Stimulated activated CD4-positive, alpha-beta T cell treated with anti-CD3 and anti-CD28 coated beads, Interleukin-4, amount 100 ng/mL, for 1 hour (primary cell): ENCODE measurements at regions not wholly inside any gene's neighbourhood (a gene's known extent, or its start where the extent isn't known, plus 50 kb on each side); places are given as distances from the start of the nearest gene placed in this dataset.
"Not testable (repeated sequence)": the region's sequence is repeated elsewhere in the genome, so short reads cannot be mapped to it uniquely, and the experiment has no call there.

Experiments used
- DNase-seq: peaks from one replicate; pipeline ENCODE4 v3.0.0-alpha.2; 2020

DNA sequence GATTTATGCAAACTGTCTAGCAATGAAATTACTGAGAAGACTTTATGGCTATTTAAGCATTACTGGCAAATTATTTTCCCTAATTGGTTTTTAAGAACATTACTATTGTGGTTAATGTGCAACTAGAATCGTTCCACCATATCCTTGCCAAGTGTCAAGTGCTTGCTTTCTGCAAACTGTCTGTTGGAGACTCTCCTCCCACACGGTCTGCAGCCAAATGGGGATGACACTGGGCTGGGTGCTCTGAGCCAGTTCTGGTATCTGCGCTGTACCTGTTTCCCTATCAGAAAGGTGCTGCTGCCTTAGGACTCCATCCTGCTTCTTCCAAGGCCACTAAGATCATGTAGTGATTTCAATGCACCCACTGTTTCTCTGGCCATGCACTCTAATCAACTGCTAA, 110.4 kb downstream of the RAMP3 start:
- no peak for DNase-seq

- DNase-seq: no peak
These were observed 111.6 kb downstream of the RAMP3 start for GRCh38 chr7:45269192-45269591.

DNA sequence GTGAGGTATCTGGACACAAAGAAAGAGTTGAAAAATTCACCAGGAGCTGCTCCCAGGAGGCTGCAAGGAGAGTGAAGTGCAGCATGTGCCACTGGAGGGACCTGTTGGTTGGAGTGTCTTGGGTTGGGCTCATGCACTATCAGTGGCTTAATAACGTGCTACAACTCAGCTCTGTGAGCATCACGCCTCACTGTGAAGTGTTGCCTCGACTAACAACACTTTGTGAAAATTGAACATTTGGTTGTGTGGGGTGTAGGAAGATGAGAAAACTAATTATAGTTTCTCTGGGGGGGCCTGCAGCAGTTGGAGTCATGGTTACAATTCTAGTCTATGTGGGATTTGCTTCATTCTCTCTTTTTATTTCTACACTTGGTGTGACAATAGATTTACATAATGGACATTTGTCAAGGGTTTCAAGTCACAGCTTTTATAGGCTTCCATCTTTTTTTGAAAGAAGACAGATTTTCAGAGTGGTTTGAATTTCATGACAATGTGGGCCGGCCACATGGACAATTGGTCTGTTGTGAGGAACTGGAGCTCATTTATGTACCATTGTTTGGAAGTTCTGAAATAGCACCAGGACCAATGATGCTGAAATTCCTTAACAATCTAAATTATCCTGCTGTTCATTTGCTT, 121.3 kb downstream of the RAMP3 start:
- DNase-seq: no peak

DNA sequence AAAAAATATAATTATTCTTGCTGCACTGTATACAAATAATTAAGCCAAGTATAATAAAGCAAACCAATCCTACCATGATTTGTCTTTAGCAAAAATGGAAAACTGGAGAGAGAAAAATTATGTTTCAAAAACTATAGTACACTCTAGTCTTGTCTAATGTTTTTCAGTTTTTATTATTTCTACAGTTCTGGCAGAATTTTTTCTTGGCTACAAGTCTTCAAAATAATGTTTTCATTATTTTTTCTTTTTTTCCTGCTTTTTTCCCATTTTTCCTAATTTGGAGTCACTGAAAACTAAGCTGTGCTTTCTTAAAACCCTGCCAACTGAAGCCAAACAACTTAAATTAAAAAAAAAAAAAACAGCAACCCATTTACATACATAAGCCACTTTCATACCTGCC, 132.0 kb downstream of the RAMP3 start:
- not testable (repeated sequence) for DNase-seq

GRCh38 chr7:45290880-45291279, 133.3 kb downstream of the RAMP3 start:
- no peak for DNase-seq

- no peak for DNase-seq
These were observed 134.9 kb downstream of the RAMP3 start for GRCh38 chr7:45292481-45292880.

- no peak for DNase-seq
These were observed 135.8 kb downstream of the RAMP3 start for GRCh38 chr7:45293295-45293942.

GRCh38 chr7:45294559-45294958, 137.0 kb downstream of the RAMP3 start:
- DNase-seq: no peak

DNA sequence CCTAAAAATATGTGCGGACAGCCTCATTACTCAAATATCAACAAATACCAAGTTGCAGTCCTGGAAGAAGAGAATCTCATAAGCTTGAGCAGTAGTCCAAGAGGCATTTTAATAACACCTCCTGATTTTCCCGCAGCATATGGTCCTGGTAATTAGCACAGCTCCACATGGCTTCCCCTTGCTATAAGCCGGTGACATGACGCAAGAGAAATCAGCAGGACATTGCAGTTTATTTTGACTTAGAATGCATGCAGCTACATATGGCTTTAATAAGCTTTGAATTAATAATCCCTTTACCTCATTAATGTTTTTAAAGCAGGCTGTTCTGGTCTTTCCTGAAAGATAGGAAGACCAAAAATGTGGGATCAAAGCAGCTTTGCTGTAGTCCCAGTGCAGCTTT, 137.6 kb downstream of the RAMP3 start:
- DNase-seq: no peak

- no peak for DNase-seq
These were observed 139.2 kb downstream of the RAMP3 start for GRCh38 chr7:45296748-45297147.

DNA sequence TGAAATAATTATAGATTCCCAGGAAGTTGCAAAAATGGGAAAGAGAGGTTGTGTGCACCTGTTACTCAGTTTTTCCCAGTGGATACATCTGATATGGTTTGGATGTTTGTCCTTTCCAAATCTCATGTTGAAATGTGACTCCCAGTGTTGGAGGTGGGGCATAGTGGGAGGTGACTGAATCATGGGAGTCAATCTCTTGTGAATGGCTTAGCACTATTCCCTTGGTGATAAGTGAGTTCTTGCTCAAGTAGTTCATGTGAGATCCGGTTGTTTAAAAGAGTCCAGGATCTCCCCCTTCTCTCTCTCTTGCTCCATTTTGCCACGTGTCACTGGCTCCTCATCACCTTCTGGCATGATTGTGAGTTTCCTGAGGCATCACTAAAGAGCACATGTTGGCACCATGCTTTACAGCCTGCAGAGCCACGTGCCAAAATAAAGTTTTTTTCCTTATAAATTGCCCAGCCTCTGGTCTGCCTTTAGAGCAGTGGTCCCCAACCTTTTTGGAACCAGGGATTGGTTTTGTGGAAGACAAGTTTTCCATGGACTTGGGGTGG, 149.2 kb downstream of the RAMP3 start:
- no peak for DNase-seq

GRCh38 chr7:45311597-45311996, 154.0 kb downstream of the RAMP3 start:
- no peak for DNase-seq

DNA sequence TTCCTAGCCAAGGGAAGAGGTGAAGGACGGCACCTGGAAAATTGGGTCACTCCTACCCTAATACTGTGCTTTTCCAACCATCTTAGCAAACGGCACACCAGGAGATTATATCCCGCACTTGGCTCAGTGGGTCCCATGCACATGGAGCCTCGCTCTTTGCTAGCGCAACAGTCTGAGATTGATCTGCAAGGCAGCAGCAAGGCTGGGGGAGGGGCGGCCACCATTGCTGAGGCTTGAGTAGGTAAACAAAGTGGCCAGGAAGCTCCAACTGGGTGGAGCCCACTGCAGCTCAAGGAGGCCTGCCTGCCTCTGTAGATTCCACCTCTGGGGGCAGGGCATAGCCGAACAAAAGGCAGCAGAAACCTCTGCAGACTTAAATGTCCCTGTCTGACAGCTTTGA, 157.9 kb downstream of the RAMP3 start:
- DNase-seq: not testable (repeated sequence)

DNA sequence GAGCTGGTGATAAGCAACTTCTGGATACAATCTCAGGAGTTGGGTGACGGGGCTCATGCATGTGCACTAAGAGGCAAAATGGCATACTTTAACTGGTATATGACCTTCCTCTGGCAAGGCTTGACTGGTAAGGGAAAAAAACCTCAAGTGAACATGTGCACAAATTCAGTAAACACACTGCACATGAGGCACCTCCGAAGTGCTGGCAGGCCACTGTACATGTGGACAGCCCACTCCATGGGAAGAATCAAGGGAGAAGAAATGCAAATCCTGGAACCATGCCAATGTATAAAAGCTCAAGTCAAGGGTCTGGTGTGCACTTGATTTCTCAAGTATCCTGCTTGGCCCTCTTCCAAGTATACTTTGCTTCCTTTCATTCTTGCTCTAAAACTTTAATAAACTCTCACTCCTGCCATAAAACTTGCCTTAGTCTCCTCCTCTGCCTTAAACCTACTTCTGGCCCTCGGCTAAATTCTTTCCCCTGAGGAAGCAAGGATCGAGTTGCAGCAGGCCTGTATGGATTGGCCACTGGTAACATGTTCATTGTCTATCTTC, 167.2 kb downstream of the RAMP3 start:
- no peak for DNase-seq

- no peak for DNase-seq
These were observed 167.8 kb downstream of the RAMP3 start for GRCh38 chr7:45325378-45325777.

- no peak for DNase-seq
These were observed 170.9 kb downstream of the RAMP3 start for GRCh38 chr7:45328403-45328981.

DNA sequence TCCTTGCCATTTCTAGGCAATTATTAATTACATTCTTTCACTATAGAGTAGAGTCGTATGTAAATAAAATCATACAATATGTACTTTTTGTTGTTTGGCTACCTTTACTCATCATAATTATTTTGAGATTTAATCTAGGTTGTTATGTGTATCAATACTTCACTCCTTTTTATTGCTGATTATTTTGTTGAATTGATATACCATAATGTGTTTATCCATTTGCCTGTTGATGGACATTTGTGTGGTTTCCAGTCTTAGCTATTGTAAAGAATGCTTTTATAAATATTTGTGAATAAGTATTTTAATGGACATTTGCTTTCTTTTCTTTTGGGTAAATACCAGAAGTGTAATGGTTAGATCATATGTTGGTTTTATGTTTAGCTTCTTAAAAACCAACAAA, 174.0 kb downstream of the RAMP3 start:
- no peak for DNase-seq

DNA sequence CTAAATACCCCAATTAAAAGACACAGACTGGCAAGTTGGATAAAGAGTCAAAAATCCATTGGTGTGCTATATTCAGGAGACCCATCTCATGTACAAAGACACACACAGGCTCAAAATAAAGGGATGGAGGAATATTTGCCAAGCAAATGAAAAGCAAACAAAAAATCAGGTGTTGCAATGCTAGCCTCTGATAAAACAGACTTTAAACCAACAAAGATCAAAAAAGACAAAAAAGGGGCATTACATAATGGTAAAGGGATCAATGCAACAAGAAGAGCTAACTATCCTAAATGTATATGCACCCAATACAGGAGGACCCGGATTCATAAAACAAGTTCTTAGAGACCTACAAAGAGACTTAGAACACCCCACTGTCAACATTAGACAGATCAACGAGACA, 177.4 kb downstream of the RAMP3 start:
- not testable (repeated sequence) for DNase-seq

DNA sequence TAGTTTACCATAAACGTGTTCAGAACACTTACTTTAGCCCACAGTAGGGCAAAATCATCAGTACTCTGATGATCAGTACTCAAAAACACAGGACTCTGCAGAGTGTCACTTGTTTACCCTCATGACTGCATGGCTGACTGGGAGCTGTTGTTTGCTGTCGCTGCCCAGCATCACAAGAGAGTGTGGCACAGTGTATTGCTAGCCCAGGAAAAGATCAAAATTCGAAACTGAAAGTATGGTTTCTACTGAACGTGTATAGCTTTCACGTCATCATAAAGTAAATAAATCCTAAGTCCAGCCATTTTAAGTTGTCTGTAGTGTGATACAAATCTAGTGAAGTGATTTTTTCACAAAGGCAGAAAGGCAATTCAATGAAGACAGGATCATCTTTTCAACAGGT, 184.6 kb downstream of the RAMP3 start:
- no peak for DNase-seq

DNA sequence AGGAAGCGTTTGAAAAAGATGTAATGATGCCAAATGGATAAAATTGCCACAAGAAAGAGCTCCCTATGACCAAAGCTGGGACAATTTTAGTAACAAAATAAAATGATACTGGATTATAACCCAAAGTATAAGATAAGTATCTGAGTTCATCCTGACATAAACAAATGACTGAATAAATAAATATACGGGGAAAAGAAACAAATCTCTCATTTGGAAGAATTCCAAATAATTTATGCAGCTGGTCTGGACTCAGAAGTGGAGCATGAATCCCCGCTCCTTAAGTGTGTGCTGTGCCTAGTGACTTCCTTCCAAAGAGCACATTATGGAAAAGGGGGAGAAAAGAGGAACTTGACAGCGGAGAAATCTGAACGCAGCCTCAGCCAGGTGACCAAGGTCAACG, 186.2 kb downstream of the RAMP3 start:
- no peak for DNase-seq

DNA sequence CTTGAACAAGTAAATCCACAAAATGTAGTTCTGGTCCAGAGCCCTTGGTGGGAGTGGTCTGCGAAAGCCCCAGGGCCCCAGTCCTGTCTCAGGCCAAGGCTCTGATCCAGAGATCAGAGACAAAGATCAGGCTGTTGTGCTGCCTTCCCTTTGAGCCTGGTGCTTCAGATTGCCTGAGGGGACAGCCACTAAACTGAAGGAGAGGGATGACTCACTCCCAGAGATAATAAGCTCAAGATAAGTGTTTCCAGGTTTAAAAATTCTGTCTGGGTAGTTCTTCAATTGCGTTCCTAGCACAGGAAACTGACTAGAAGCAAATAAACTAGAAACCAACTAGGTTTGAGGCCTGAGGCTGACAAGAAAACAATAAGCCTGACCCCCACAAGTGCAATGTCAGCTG, 190.2 kb downstream of the RAMP3 start:
- DNase-seq: no peak

GRCh38 chr7:45349090-45349489, 191.5 kb downstream of the RAMP3 start:
- DNase-seq: no peak

DNA sequence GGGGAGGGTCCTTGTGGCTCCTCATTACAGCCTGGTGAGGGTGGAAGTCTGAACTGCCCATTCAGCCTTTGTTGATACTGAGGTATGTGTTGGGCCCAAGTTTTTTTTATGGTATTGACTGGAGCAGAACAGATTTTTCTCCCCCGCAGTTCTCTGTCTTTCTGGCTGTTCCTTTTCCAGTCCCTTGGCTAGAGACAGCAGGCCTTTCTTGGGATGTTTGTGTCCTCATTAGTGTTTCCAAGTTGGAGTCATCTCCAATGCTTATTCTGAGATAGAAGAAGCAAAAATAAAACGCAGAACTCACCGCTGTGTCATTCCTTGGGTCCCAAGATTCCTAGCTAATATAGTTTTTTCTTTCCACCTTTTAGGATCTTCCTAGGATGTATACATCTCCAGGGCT, 193.3 kb downstream of the RAMP3 start:
- no peak for DNase-seq

GRCh38 chr7:45358287-45358686, 200.7 kb downstream of the RAMP3 start:
- no peak for DNase-seq
